ENCODE measurements at regions not wholly inside any gene's neighbourhood (a gene's known extent, or its start where the extent isn't known, plus 50 kb on each side); places are given as distances from the start of the nearest gene placed in this dataset.

- no peaks in the 10 kb centered on the region for H3K36me3 ChIP-seq
- intact Hi-C loops (cut with DNase I): no loop called here
- DNase-seq: no peak
- H3K27me3 ChIP-seq: peaks cover 0 to 8% (median 0%) of the 10 kb centered on the region in 4 donors
- H3K9me3 ChIP-seq: no peaks in the 10 kb centered on the region
- no peak overlapping the region for H3K27ac ChIP-seq
- WGBS, 2 donors: 67 to 83% methylated on average over 1 of the region's 1 CpG
- H3K4me1 ChIP-seq: no peaks in the 10 kb centered on the region
- TF ChIP-seq POLR2A (IDR thresholded peaks at IDR 0.05) (no peak), CTCF (IDR thresholded peaks at IDR 0.05) (no peak)
- no peak overlapping the region for H3K4me3 ChIP-seq
These were observed 134.8 kb downstream of the INHBA start for GRCh38 chr7:41568135-41568534.

DNA sequence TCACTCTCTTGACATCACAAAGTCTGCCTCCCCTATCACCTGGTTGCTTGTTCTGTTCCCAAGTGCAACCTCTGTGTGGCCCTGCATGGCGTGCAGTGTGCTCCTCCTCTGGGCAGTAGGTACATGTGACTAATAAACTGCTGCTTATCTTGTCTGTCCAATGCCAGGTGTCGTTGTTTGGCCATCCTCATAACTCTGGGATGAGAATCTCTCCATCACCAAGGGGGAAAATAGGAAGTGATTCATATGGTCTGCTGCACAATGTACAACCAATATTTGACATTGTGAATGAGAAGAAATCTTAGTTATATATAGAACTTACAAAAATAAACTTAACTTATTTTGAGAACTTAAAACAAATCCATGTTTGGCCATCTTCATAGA, 135.2 kb downstream of the INHBA start:
- H3K27me3 ChIP-seq: peaks cover 0 to 8% (median 0%) of the 10 kb centered on the region in 4 donors
- H3K27ac ChIP-seq: no peak overlapping the region
- H3K9me3 ChIP-seq: no peaks in the 10 kb centered on the region
- 67 to 90% methylated on average over 1 to 2 of the region's 2 CpGs for WGBS, 2 donors
- intact Hi-C loops (cut with DNase I): no loop called here
- H3K4me1 ChIP-seq: no peaks in the 10 kb centered on the region
- H3K36me3 ChIP-seq: no peaks in the 10 kb centered on the region
- no peak for DNase-seq
- no peak overlapping the region for H3K4me3 ChIP-seq
- no peak for TF ChIP-seq POLR2A (IDR thresholded peaks at IDR 0.05)

- H3K27me3 ChIP-seq: peaks cover 0 to 8% (median 0%) of the 10 kb centered on the region in 4 donors
- H3K27ac ChIP-seq: no peak overlapping the region
- DNase-seq: no peak
- H3K4me3 ChIP-seq: no peak overlapping the region
- no peaks in the 10 kb centered on the region for H3K9me3 ChIP-seq
- TF ChIP-seq POLR2A (IDR thresholded peaks at IDR 0.05) (no peak), CTCF (IDR thresholded peaks at IDR 0.05) (no peak)
- H3K4me1 ChIP-seq: no peaks in the 10 kb centered on the region
- WGBS, 2 donors: 44 to 50% methylated on average over 1 of the region's 1 CpG
- intact Hi-C loops (cut with DNase I): no loop called here
- H3K36me3 ChIP-seq: no peaks in the 10 kb centered on the region
These were observed 135.7 kb downstream of the INHBA start for GRCh38 chr7:41567031-41567730.

- intact Hi-C loops (cut with DNase I): no loop called here
These were observed 136.3 kb downstream of the INHBA start for GRCh38 chr7:41566581-41566980.

GRCh38 chr7:41565655-41566054, 137.2 kb downstream of the INHBA start:
- Histone ChIP-seq H3K9me3 (no peaks in the 10 kb centered on the region), H3K27me3 (peaks cover 0 to 8% (median 0%) of the 10 kb centered on the region in 4 donors), H3K36me3 (no peaks in the 10 kb centered on the region), H3K4me1 (no peaks in the 10 kb centered on the region), H3K27ac (no peak overlapping the region), H3K4me3 (no peak overlapping the region)
- WGBS, 2 donors: 44 to 78% methylated on average over 3 to 4 of the region's 4 CpGs
- intact Hi-C loops (cut with DNase I): no loop called here
- no peak for DNase-seq
- TF ChIP-seq CTCF (IDR thresholded peaks at IDR 0.05): no peak
- TF ChIP-seq POLR2A (IDR thresholded peaks at IDR 0.05): no peak

More at GRCh38 chr7:41566581-41566980, 136.3 kb downstream of the INHBA start:
- Histone ChIP-seq H3K36me3 (no peaks in the 10 kb centered on the region), H3K4me1 (no peaks in the 10 kb centered on the region), H3K27ac (no peak overlapping the region), H3K9me3 (no peaks in the 10 kb centered on the region), H3K27me3 (peaks cover 0 to 8% (median 0%) of the 10 kb centered on the region in 4 donors), H3K4me3 (no peak overlapping the region)
- TF ChIP-seq CTCF (IDR thresholded peaks at IDR 0.05) (no peak), POLR2A (IDR thresholded peaks at IDR 0.05) (no peak)
- no peak for DNase-seq
- whole genome bisulfite sequencing, 2 donors: 83 to 86% methylated on average over 3 to 4 of the region's 4 CpGs
